Thymus (tissue), 11 donors: ENCODE measurements at regions not wholly inside any gene's neighbourhood (a gene's known extent, or its start where the extent isn't known, plus 50 kb on each side); places are given as distances from the start of the nearest gene placed in this dataset.

Experiments used
- DNase-seq, 9 donors: peaks; one replicate each; pipeline ENCODE4 v3.0.0-alpha.2; 2013; ENCODE audit warnings: low spot score in 9 of 9, low read depth in 6 of 9, missing footprints in 1 of 9
- H3K27ac ChIP-seq, 2 donors: one replicate each; pipeline ENCODE4 v1.5.1; 2013; ENCODE audit warnings: control low read depth in 1 of 2, low read depth in 1 of 2, low read length in 1 of 2, mild to moderate bottlenecking in 1 of 2, moderate library complexity in 1 of 2
- H3K27me3 ChIP-seq, 2 donors: one replicate each; pipeline ENCODE4 v1.5.1; 2013; ENCODE audit warnings: low read length in 1 of 2; ENCODE audit not compliant: control insufficient read depth in 2 of 2, insufficient read depth in 1 of 2
- H3K36me3 ChIP-seq, 2 donors: one replicate each; pipeline ENCODE4 v1.5.1; 2013; ENCODE audit warnings: low read length in 1 of 2, mild to moderate bottlenecking in 1 of 2, moderate library complexity in 1 of 2; ENCODE audit not compliant: control insufficient read depth in 2 of 2, insufficient read depth in 2 of 2
- H3K4me1 ChIP-seq, 2 donors: one replicate each; pipeline ENCODE4 v1.5.1; 2013; ENCODE audit warnings: low read length in 2 of 2; ENCODE audit not compliant: control insufficient read depth in 2 of 2, insufficient read depth in 2 of 2
- H3K4me3 ChIP-seq, 2 donors: one replicate each; pipeline ENCODE4 v1.5.1; 2013; ENCODE audit warnings: low read length in 2 of 2, control low read depth in 1 of 2, mild to moderate bottlenecking in 1 of 2
- H3K9me3 ChIP-seq, 2 donors: one replicate each; pipeline ENCODE4 v1.5.1; 2013; ENCODE audit warnings: low read length in 1 of 2, mild to moderate bottlenecking in 1 of 2; ENCODE audit not compliant: control insufficient read depth in 2 of 2, insufficient read depth in 1 of 2
- WGBS: extraction: QIAGEN DNeasy Blood & Tissue Kit; methylation state at CpG from one replicate; pipeline ENCODE4 v1.1.7; 2013; 5-methylcytosine and 5-hydroxymethylcytosine counted together
- donor health status: healthy.

DNA sequence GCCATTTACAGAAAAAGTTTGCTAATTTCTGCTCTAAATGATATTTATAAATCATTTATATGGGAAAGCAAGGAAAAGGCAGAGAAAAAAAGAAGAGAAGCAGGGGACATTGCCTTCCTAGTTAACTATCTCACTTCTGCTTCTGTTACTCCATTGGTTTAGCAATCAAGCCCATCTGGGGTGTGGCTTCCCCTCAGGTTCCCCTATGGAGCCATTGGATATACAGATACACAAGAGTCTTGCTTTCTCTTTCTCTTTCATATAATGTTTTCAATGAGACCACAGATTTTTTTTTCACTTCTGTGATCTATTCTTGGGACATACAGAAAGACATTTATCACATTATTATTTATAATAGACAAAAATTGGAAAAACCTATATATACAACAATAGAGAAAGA lies 105.6 kb upstream of the TOM1L1 start:
- Histone ChIP-seq H3K36me3 (no peaks in the 10 kb centered on the region), H3K4me1 (no peaks in the 10 kb centered on the region), H3K4me3 (no peak overlapping the region), H3K27me3 (no peaks in the 10 kb centered on the region), H3K9me3 (no peaks in the 10 kb centered on the region), H3K27ac (no peak overlapping the region)
- DNase-seq: no peak

DNA sequence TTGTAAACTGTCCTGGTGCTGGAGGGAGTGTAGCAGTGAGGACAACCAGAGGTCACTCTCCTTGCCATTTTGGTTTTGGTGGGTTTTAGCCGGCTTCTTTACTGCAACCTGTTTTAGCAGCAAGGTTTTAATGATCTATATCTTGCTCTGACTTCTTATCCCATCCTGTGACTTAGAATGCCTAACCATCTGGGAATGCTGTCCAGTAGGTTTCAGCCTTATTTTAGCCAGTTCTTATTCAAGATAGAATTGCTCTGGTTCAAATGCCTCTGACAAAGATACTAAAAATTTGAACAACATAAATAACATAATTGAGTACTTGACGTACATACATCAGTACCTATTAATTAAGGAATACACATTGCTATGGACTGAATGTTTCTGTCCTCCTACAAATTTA lies 93.3 kb upstream of the TOM1L1 start:
- H3K4me1 ChIP-seq: no peaks in the 10 kb centered on the region
- no peak for DNase-seq
- 90% methylated on average over 2 of the region's 2 CpGs for WGBS
- no peaks in the 10 kb centered on the region for H3K27me3 ChIP-seq
- H3K36me3 ChIP-seq: no peaks in the 10 kb centered on the region
- no peak overlapping the region for H3K4me3 ChIP-seq
- H3K27ac ChIP-seq: no peak overlapping the region
- H3K9me3 ChIP-seq: no peaks in the 10 kb centered on the region

DNA sequence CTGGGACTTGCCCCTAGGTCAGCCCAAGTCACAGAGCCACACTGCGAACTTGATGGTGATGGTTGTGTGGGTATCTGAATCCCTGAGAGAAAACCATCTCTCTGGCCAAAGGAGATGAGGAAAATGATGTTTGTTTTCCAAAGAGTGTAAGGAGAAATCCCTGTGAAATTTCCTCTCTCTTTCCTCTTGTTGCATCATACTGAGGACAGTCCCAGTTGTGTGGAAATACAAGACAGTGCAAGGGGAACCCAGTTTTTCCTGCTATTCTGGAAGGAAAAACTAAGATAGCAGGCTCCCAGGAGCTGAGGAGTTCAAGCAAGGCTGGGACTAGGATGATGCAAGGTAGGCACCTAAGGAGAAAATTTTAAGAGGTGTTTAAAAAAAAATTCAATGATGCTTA lies 86.8 kb upstream of the TOM1L1 start:
- H3K27ac ChIP-seq: no peak overlapping the region
- DNase-seq: no peak
- H3K36me3 ChIP-seq: no peaks in the 10 kb centered on the region
- H3K4me3 ChIP-seq: no peak overlapping the region
- no peaks in the 10 kb centered on the region for H3K9me3 ChIP-seq
- H3K27me3 ChIP-seq: no peaks in the 10 kb centered on the region
- WGBS: 94% methylated on average over 1 of the region's 1 CpG
- no peaks in the 10 kb centered on the region for H3K4me1 ChIP-seq

DNA sequence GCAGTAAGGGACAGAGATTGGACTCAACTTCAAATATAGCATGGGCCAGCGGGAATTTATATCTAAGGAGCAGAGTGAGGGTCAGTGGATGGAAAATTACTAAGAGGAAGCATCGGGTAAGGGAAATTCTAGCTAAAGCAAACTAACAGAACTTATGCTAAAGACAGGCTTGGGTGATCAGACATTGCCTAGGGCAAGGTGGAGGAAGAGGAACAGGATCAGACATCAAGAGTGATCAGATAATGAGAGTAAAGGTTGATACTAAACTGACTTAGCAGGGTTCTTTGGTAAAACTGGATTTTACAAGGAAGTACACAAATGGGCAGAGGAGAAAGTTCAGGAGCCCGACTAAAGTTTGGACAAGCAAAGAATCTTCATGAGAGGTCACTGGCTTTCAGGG lies 86.3 kb upstream of the TOM1L1 start:
- no peaks in the 10 kb centered on the region for H3K36me3 ChIP-seq
- H3K9me3 ChIP-seq: no peaks in the 10 kb centered on the region
- no peak overlapping the region for H3K27ac ChIP-seq
- no peaks in the 10 kb centered on the region for H3K4me1 ChIP-seq
- no peak for DNase-seq
- WGBS: 88% methylated on average over 3 of the region's 3 CpGs
- H3K4me3 ChIP-seq: no peak overlapping the region
- H3K27me3 ChIP-seq: no peaks in the 10 kb centered on the region

DNA sequence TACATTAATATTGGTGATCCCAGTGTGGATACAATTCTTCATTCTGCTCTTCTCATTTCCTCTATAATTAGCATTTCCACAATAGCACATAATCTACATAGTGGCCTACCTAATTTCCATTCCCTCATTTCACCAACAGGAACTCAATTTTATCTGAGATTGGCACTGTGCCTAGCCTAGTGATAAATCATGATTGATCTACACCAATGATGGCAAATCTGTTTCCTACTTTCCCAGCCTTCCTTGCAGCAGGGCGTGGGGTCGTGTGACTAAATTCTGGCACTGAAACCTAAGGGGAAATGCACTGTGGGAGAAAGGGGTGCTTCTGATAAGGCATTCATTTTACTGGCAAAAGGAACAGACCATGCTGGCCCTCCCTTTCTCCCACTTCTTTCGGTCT lies 66.6 kb upstream of the TOM1L1 start:
- DNase-seq: no peak
- peaks cover 0 to 15% of the 10 kb centered on the region in 2 donors for H3K9me3 ChIP-seq
- H3K4me3 ChIP-seq: no peak overlapping the region
- H3K36me3 ChIP-seq: no peaks in the 10 kb centered on the region
- H3K27me3 ChIP-seq: no peaks in the 10 kb centered on the region
- no peaks in the 10 kb centered on the region for H3K4me1 ChIP-seq
- 43% methylated on average over 3 of the region's 3 CpGs for WGBS
- H3K27ac ChIP-seq: no peak overlapping the region

DNA sequence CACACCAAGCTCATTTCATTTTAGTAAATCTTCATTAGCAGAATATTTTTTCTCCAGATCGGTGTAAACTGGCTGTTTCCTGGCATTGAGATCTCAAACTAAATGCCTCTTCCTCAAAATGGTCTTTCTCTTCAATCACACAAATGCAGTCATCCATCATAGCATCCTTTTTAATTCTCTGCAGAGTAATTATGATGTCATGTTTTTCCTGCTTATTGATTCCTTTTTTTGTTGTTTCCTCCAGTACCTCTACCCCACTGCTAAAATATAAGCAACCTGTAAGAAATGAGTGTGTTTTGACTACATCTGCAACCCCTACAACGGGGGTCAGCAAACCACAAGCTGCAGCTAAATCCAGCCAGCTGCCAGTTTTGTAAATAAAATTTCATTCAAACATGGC lies 65.6 kb upstream of the TOM1L1 start:
- no peaks in the 10 kb centered on the region for H3K36me3 ChIP-seq
- no peaks in the 10 kb centered on the region for H3K27me3 ChIP-seq
- DNase-seq: no peak
- peaks cover 0 to 15% of the 10 kb centered on the region in 2 donors for H3K9me3 ChIP-seq
- H3K27ac ChIP-seq: no peak overlapping the region
- no peak overlapping the region for H3K4me3 ChIP-seq
- WGBS: 79% methylated on average over 2 of the region's 2 CpGs
- no peaks in the 10 kb centered on the region for H3K4me1 ChIP-seq

DNA sequence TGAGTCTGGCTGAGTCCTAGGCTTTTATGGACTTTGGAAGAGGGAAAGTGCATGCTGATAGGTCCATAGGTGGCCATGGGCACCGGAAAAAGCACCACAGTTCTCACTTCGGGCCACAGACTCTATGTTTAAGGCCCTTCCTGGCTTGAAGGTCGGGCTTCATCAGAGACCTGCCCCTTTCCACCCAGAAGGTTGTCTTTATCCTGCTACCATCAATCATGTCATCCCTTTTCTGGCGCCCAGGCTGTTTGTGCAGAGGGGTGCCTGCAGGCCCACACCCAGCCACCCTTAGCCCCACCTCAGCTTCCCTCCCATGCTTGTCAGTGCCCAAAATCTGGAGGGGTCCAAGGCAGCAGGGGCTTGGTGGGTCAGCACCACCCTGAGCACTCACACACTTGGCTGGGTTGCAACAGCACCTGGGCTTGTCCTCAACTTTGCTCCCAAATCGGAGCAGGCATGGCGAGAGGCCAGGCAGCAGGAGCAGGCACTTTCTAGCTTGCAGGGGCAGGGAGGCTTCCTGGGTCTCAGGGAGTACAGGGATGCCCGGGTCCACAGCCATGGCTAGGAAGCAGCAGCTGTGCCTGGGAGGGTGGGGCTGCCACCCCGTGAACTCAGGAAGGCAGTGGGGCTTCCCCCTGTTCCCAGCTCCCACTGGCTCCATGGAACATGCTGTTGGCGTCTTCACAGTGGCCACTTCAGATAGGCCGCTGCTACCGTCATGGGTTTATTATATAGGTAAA lies 63.8 kb upstream of the TOM1L1 start:
- Histone ChIP-seq H3K36me3 (no peaks in the 10 kb centered on the region), H3K27me3 (no peaks in the 10 kb centered on the region), H3K4me3 (no peak overlapping the region), H3K9me3 (peaks cover 0 to 15% of the 10 kb centered on the region in 2 donors), H3K4me1 (no peaks in the 10 kb centered on the region), H3K27ac (no peak overlapping the region)
- no peak for DNase-seq
- WGBS: 92% methylated on average over 11 of the region's 11 CpGs

DNA sequence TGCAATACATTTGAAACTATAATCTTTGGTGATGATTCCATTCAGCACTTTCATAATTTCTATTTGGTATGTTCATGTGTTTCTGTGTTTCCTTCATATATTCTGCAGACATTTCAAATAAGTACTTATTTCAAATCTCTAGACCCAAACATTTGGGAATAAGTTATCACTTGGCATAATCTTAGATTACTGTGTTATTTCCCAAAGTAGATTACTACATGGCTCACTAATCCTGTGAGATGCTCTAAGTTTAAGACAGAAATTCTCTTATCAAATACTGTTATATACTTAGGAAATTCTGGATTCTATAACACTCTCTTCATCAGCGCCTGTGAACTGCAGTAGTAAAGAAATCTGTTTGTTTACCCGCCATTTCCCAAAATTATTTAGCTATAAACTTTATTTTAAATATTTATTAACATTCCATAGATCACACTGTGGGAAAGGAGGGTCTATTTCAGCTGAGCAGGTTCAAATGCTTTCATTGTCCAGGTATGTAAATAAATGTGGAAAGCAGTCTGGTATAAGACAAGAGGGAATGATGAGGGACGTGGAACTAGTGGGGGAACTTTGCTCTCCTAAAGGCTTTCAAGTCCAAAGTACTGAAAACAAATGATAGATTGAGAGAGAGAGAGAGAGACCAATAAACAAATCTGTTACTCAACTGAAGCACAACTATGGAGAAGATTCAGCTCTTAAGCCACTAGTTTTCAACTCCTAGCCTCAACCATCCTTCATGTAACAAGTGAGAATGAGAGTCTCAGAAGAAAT lies 61.8 kb upstream of the TOM1L1 start:
- no peaks in the 10 kb centered on the region for H3K4me1 ChIP-seq
- H3K9me3 ChIP-seq: peaks cover 0 to 15% of the 10 kb centered on the region in 2 donors
- no peak for DNase-seq
- H3K27ac ChIP-seq: no peak overlapping the region
- no peaks in the 10 kb centered on the region for H3K27me3 ChIP-seq
- WGBS: 83% methylated on average over 3 of the region's 3 CpGs
- H3K36me3 ChIP-seq: no peaks in the 10 kb centered on the region
- H3K4me3 ChIP-seq: no peak overlapping the region

DNA sequence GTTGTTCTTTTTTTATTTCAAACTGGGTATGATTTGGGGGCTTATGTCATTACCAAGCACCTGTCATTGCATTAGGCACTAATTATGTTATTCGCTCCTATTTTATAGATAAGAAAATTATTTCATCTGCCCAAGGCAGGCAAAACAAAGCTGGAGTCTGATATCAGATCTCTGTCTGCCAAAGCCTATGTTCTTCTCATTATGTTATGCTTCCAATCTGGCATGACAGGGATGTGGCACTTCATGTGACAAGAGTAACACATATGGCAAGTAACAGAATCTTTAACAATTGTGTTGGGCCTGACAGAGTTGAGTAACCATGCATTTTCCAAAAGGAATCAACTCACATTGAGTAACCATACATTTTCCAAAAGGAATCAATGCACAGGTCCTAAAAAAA lies 61.2 kb upstream of the TOM1L1 start:
- H3K9me3 ChIP-seq: peaks cover 0 to 15% of the 10 kb centered on the region in 2 donors
- H3K27me3 ChIP-seq: no peaks in the 10 kb centered on the region
- H3K4me3 ChIP-seq: no peak overlapping the region
- WGBS: 99% methylated on average over 1 of the region's 1 CpG
- H3K4me1 ChIP-seq: no peaks in the 10 kb centered on the region
- DNase-seq: no peak
- no peak overlapping the region for H3K27ac ChIP-seq
- no peaks in the 10 kb centered on the region for H3K36me3 ChIP-seq
